ENCODE measurements at regions not wholly inside any gene's neighbourhood (a gene's known extent, or its start where the extent isn't known, plus 50 kb on each side); places are given as distances from the start of the nearest gene placed in this dataset.

GRCh38 chr1:70496181-70496580 lies 85.1 kb downstream of the CTH start:
- H3K9me3 Mint-ChIP-seq: no peaks in the 10 kb centered on the region
- ATAC-seq (no peak), DNase-seq (ENCODE audit: low spot score) (no peak)
- POLR2A ChIA-PET: no interaction called here
- H3K27ac Mint-ChIP-seq: no peak overlapping the region
- no peaks in the 10 kb centered on the region; the same call in 1 of the 2 replicates for H3K27me3 Mint-ChIP-seq (ENCODE audit: low read depth)
- TF ChIP-seq HMGA2 (CRISPR knock-in tag; IDR thresholded peaks at IDR 0.05) (no peak), USF2 (CRISPR knock-in tag; IDR thresholded peaks at IDR 0.05) (no peak), ZBTB21 (CRISPR knock-in tag; IDR thresholded peaks at IDR 0.05; ENCODE audit: borderline replicate concordance) (no peak), ETV6 (CRISPR knock-in tag; IDR thresholded peaks at IDR 0.05) (no peak)
- H3K4me1 Mint-ChIP-seq: no peaks in the 10 kb centered on the region
- no peak overlapping the region for H3K4me3 Mint-ChIP-seq
- no peaks in the 10 kb centered on the region for H3K36me3 Mint-ChIP-seq
- CTCF ChIA-PET: no interaction called here

GRCh38 chr1:70497152-70497551 lies 86.1 kb downstream of the CTH start:
- ChIA-PET CTCF (no interaction called here), POLR2A (no interaction called here)
- Mint-ChIP-seq H3K36me3 (no peaks in the 10 kb centered on the region), H3K4me1 (no peaks in the 10 kb centered on the region), H3K27me3 (ENCODE audit: low read depth) (no peaks in the 10 kb centered on the region; the same call in 1 of the 2 replicates), H3K9me3 (no peaks in the 10 kb centered on the region), H3K4me3 (no peak overlapping the region), H3K27ac (no peak overlapping the region)
- no peak for ATAC-seq
- DNase-seq (ENCODE audit: low spot score): no peak
- no peak for TF ChIP-seq PRRX2 (CRISPR knock-in tag; IDR thresholded peaks at IDR 0.05)
- TF ChIP-seq TEAD1 (CRISPR knock-in tag; IDR thresholded peaks at IDR 0.05): no peak

- H3K27ac Mint-ChIP-seq: no peak overlapping the region
- H3K4me1 Mint-ChIP-seq: no peaks in the 10 kb centered on the region
- H3K27me3 Mint-ChIP-seq (ENCODE audit: low read depth): no peaks in the 10 kb centered on the region; the same call in 1 of the 2 replicates
- no peak for ATAC-seq
- ChIA-PET POLR2A (no interaction called here), CTCF (no interaction called here)
- no peaks in the 10 kb centered on the region for H3K9me3 Mint-ChIP-seq
- DNase-seq (ENCODE audit: low spot score): no peak
- TF ChIP-seq AFF4 (CRISPR knock-in tag; IDR thresholded peaks at IDR 0.05; ENCODE audit: borderline replicate concordance) (no peak), TP53 (CRISPR knock-in tag; IDR thresholded peaks at IDR 0.05) (no peak), TCF7 (CRISPR knock-in tag; IDR thresholded peaks at IDR 0.05; ENCODE audit: low read depth) (no peak), HMGA2 (CRISPR knock-in tag; IDR thresholded peaks at IDR 0.05) (no peak), ESRRA (CRISPR knock-in tag; IDR thresholded peaks at IDR 0.05; ENCODE audit: borderline replicate concordance) (no peak), ERG (CRISPR knock-in tag; IDR thresholded peaks at IDR 0.05) (no peak), CREM (CRISPR knock-in tag; IDR thresholded peaks at IDR 0.05) (no peak), MYBL2 (CRISPR knock-in tag; IDR thresholded peaks at IDR 0.05) (no peak), NFYB (CRISPR knock-in tag; conservative IDR thresholded peaks at IDR 0.05; ENCODE audit: low read depth) (no peak), ATF2 (CRISPR knock-in tag; IDR thresholded peaks at IDR 0.05; ENCODE audit: borderline replicate concordance, low read depth) (no peak), ZBTB43 (CRISPR knock-in tag; IDR thresholded peaks at IDR 0.05) (no peak), CREB1 (CRISPR knock-in tag; IDR thresholded peaks at IDR 0.05) (no peak)
- H3K4me3 Mint-ChIP-seq: no peak overlapping the region
- H3K36me3 Mint-ChIP-seq: no peaks in the 10 kb centered on the region
Measured at GRCh38 chr1:70498666-70499065, 87.6 kb downstream of the CTH start.

Data from WTC11 (cell line).